IMR-90 (cell line): ENCODE measurements at regions not wholly inside any gene's neighbourhood (a gene's known extent, or its start where the extent isn't known, plus 50 kb on each side); places are given as distances from the start of the nearest gene placed in this dataset.

ENCODE experiments used
- ATAC-seq: fragments of 200-7000 bp; cut with Tn5 transposase; 2 replicates; pipeline ENCODE4 v1.9.1; 2020; ENCODE audit warnings: low read depth, mild to moderate bottlenecking, moderate library complexity
- BruUV-seq: library from RNA; stranded (reverse); fragments of 400-500 nt; replicated peaks from 2 replicates; lab custom pipeline; 2021; lab: Mats Ljungman, UMichigan
- CTCF ChIA-PET: fragments of 300-600 bp; formaldehyde crosslinking; extraction: SDS; loops from one replicate; lab custom pipeline; 2021; ENCODE audit warnings: antibody characterized with exemption; lab: Yijun Ruan, JAX
- POLR2A ChIA-PET: fragments of 300-600 bp; sonication (Branson Sonifier 250); formaldehyde crosslinking; loops from one replicate; lab custom pipeline; 2022; ENCODE audit warnings: antibody characterized with exemption; ENCODE audit not compliant: unreplicated experiment; lab: Charles Lee
- DNase-seq: peaks from one replicate; pipeline ENCODE4 v3.0.0; 2013
- H2AFZ ChIP-seq: replicated peaks from 2 replicates; pipeline ENCODE3; 2013; ENCODE audit warnings: low read length, mild to moderate bottlenecking; ENCODE audit not compliant: poor library complexity
- H2AK5ac ChIP-seq: 2 replicates; pipeline ENCODE4 v1.6.1; 2013; ENCODE audit warnings: low read depth, low read length, inconsistent platforms
- H2AK9ac ChIP-seq: replicated peaks from 2 replicates; pipeline ENCODE3; 2013; ENCODE audit warnings: mild to moderate bottlenecking, low read depth, low read length, moderate library complexity; ENCODE audit not compliant: poor library complexity
- H2BK120ac ChIP-seq: 2 replicates; pipeline ENCODE4 v1.6.1; 2013; ENCODE audit warnings: low read depth, low read length, inconsistent platforms
- H2BK15ac ChIP-seq: 3 replicates; pipeline ENCODE4 v1.6.1; 2013; ENCODE audit warnings: low read depth, low read length, inconsistent platforms
- H2BK20ac ChIP-seq: 2 replicates; pipeline ENCODE4 v1.6.1; 2013; ENCODE audit warnings: low read depth, mild to moderate bottlenecking, inconsistent platforms, low read length, moderate library complexity
- H2BK5ac ChIP-seq: 2 replicates; pipeline ENCODE4 v1.6.1; 2013; ENCODE audit warnings: mild to moderate bottlenecking, low read depth, low read length, inconsistent platforms; ENCODE audit not compliant: poor library complexity, severe bottlenecking
- H3K14ac ChIP-seq: replicated peaks from 2 replicates; pipeline ENCODE4 v1.6.1; 2013; ENCODE audit warnings: low read depth, low read length, inconsistent platforms
- H3K18ac ChIP-seq: 2 replicates; pipeline ENCODE4 v1.6.1; 2013; ENCODE audit warnings: low read depth, low read length, control low read depth
- H3K23ac ChIP-seq: 2 replicates; pipeline ENCODE4 v1.6.1; 2013; ENCODE audit warnings: low read depth, low read length, inconsistent platforms
- H3K27ac ChIP-seq: 2 replicates; pipeline ENCODE4 v1.5.1; 2013; ENCODE audit warnings: mild to moderate bottlenecking, control low read depth, low read length; ENCODE audit not compliant: insufficient read depth
- H3K27me3 ChIP-seq: 2 replicates; pipeline ENCODE4 v1.6.1; 2013; ENCODE audit warnings: low read length; ENCODE audit not compliant: control insufficient read depth, insufficient read depth
- H3K36me3 ChIP-seq: 2 replicates; pipeline ENCODE4 v1.6.1; 2013; ENCODE audit warnings: low read length, mixed read lengths; ENCODE audit not compliant: control insufficient read depth, insufficient read depth
- H3K4ac ChIP-seq: 2 replicates; pipeline ENCODE4 v1.6.1; 2013; ENCODE audit warnings: low read depth, low read length, inconsistent platforms
- H3K4me1 ChIP-seq: 2 replicates; pipeline ENCODE4 v1.6.1; 2013; ENCODE audit warnings: low read length, mixed read lengths; ENCODE audit not compliant: control insufficient read depth, insufficient read depth
- H3K4me2 ChIP-seq: 2 replicates; pipeline ENCODE4 v1.6.1; 2013; ENCODE audit warnings: low read depth, mild to moderate bottlenecking, control low read depth, low read length, moderate library complexity
- H3K4me3 ChIP-seq: 2 replicates; pipeline ENCODE4 v1.5.1; 2013; ENCODE audit warnings: low read depth, mild to moderate bottlenecking, control low read depth, low read length, moderate library complexity; ENCODE audit not compliant: insufficient read depth
- H3K56ac ChIP-seq: 2 replicates; pipeline ENCODE4 v1.6.1; 2013; ENCODE audit warnings: low read length, inconsistent platforms; ENCODE audit not compliant: insufficient read depth; ENCODE audit errors: extremely low read depth
- H3K79me1 ChIP-seq, 2 experiments: 2 replicates each; pipeline ENCODE4 v1.6.1; 2013; ENCODE audit warnings: low read length in 2 of 2, inconsistent platforms in 1 of 2, low read depth in 1 of 2
- H3K9ac ChIP-seq: 2 replicates; pipeline ENCODE4 v1.6.1; 2013; ENCODE audit warnings: low read depth, low read length, control low read depth
- H3K9me1 ChIP-seq: 2 replicates; pipeline ENCODE4 v1.6.1; 2013; ENCODE audit warnings: low read length, inconsistent platforms; ENCODE audit not compliant: insufficient read depth
- H3K9me3 ChIP-seq: 2 replicates; pipeline ENCODE4 v1.6.1; 2013; ENCODE audit warnings: low read length; ENCODE audit not compliant: control insufficient read depth, insufficient read depth
- H4K20me1 ChIP-seq: 2 replicates; pipeline ENCODE4 v1.6.1; 2013; ENCODE audit warnings: low read length, inconsistent platforms; ENCODE audit not compliant: insufficient read depth
- H4K5ac ChIP-seq: 2 replicates; pipeline ENCODE4 v1.6.1; 2013; ENCODE audit warnings: mild to moderate bottlenecking, low read depth, low read length, control low read depth
- H4K8ac ChIP-seq, 2 experiments: 2 replicates each; pipeline ENCODE4 v1.6.1; 2013; ENCODE audit warnings: low read depth in 2 of 2, low read length in 2 of 2, control low read depth in 1 of 2, inconsistent platforms in 1 of 2
- H4K91ac ChIP-seq: 2 replicates; pipeline ENCODE4 v1.6.1; 2013; ENCODE audit warnings: low read depth, low read length, inconsistent platforms; ENCODE audit not compliant: insufficient read depth
- RAD21 ChIP-seq: IDR thresholded peaks from 2 replicates; pipeline ENCODE4 v1.6.1; 2012; ENCODE audit warnings: low read length, improper control_type of control experiment
- WGBS, 2 experiments: methylation state at CpG; one replicate each; pipeline versions ENCODE4 v1.1.5 to v1.1.7; 2013; ENCODE audit warnings: missing lambda C conversion rate in 2 of 2; ENCODE audit not compliant: insufficient read length in 1 of 2; ENCODE audit errors: extremely low coverage in 2 of 2; 5-methylcytosine and 5-hydroxymethylcytosine counted together
- dilution Hi-C: fragments of 300-500 bp; cut with HindIII; formaldehyde crosslinking; loops from one replicate; pipeline ENCODE4 v1.14.3; 2018; ENCODE audit warnings: low sequenced_read_pairs; ENCODE audit not compliant: unreplicated experiment
- in situ Hi-C: fragments of 300-500 bp; cut with MboI; formaldehyde crosslinking; loops from 3 replicates; pipeline ENCODE4 v1.14.3; 2019; ENCODE audit warnings: low sequenced_read_pairs, inconsistent platforms, mixed read lengths
- intact Hi-C: fragments of 100-400 bp; cut with micrococcal nuclease; formaldehyde crosslinking; loops from 2 replicates; pipeline ENCODE4 v1.10.0; 2022

DNA sequence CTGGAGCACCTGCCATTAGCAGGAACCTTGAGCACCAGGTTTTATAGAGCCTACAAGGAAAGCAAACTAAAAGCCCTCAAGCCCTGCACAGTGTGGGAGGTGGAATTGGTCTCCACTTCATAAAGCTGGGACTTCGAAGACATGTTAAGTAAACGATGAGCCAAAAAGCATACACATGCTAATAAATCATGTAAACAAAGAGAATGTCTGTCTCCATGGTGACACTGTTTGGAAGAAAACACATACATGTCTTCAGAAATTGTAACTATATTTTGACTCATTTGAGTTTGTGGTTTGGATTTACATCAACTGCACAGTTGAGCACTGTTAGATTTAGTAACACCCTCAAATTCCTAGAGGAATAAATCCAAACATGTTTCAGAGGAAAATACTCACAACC, 978.5 kb upstream of the LRRTM1 start:
- no peak overlapping the region for H3K14ac ChIP-seq
- DNase-seq (no peak), ATAC-seq (no peak)
- no peak overlapping the region for H2BK20ac ChIP-seq
- dilution Hi-C loops (no loop called here), intact Hi-C loops (no loop called here), in situ Hi-C loops (no loop called here)
- no peak overlapping the region for H3K9ac ChIP-seq
- H2BK5ac ChIP-seq, result no peak overlapping the region
- no peak overlapping the region for H3K56ac ChIP-seq
- H3K4me2 ChIP-seq, result no peak overlapping the region
- no peak overlapping the region for H2AK9ac ChIP-seq
- H3K23ac ChIP-seq, result no peak overlapping the region
- H3K4ac ChIP-seq, result no peak overlapping the region
- WGBS, 2 experiments, result no CpG with 5 or more reads among the region's 2 CpGs
- CTCF ChIA-PET, result no interaction called here
- H4K20me1 ChIP-seq, result no peaks in the 10 kb centered on the region
- H3K4me3 ChIP-seq, result no peak overlapping the region
- H2AFZ ChIP-seq, result no peak overlapping the region
- H3K79me1 ChIP-seq, result no peaks in the 10 kb centered on the region
- no peaks in the 10 kb centered on the region for H3K9me1 ChIP-seq
- no peaks in the 10 kb centered on the region for H3K4me1 ChIP-seq
- H4K91ac ChIP-seq, result no peak overlapping the region
- H3K36me3 ChIP-seq, result no peaks in the 10 kb centered on the region
- H3K9me3 ChIP-seq, result no peaks in the 10 kb centered on the region
- no peak for TF ChIP-seq RAD21
- no peak overlapping the region for H2BK120ac ChIP-seq
- H3K27me3 ChIP-seq, result no peaks in the 10 kb centered on the region
- H3K27ac ChIP-seq, result no peak overlapping the region
- H2AK5ac ChIP-seq, result no peak overlapping the region
- BruUV-seq, result no TSS peak
- no peak overlapping the region for H3K18ac ChIP-seq
- H2BK15ac ChIP-seq, result no peak overlapping the region
- POLR2A ChIA-PET, result no interaction called here
- no peak overlapping the region for H4K5ac ChIP-seq
- H4K8ac ChIP-seq, result no peak overlapping the region
